CD4-positive, alpha-beta T cell treated with Interleukin-21 for 1 hour (primary cell): ENCODE measurements at regions not wholly inside any gene's neighbourhood (a gene's known extent, or its start where the extent isn't known, plus 50 kb on each side); places are given as distances from the start of the nearest gene placed in this dataset.
A peak's percentile ranks its signal among the peaks of the same experiment; 100 is the strongest.
"Not testable (repeated sequence)": the region's sequence is repeated elsewhere in the genome, so short reads cannot be mapped to it uniquely, and the experiment has no call there.

Source experiments
- DNase-seq: peaks from one replicate; pipeline ENCODE4 v3.0.0-alpha.2; 2020

DNA sequence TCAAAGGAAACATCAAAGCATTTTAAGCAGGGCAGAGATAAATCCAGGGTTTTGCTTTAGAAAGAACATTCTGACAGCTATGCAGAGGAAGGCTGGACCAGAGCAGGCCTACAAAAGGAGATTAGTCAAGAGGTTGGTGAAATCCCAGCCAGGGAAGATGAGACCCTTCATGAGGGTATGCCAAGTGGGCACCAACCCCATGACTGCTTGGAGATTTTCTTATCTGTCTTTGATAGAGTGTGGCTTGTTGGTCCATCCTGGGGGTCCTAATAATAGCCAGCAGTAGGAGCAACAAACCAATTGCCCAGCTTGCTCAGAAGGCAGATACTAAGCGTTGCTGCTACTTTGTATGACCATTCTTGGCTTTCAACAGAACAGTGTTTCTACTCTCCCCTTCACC is 895.4 kb downstream of the EPHA4 start:
- DNase-seq = no peak

DNA sequence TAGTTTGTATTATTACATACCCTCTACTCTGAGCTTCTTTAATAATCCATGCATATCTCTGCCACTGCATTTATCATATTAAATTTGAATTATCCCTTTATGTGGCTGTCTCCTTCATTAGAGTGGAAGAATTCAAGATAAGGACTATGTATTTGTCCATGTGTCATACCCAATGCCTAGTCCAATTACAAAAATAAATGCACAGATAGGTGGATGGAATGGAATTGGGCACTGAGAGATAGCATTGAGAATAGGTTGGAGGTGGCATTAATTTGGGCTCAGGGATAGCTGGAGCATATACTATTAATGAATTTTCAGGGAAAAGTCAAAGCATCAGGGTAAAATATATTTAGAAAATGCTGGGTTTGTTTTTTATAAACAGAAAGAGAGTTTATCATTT is 893.2 kb downstream of the EPHA4 start:
- DNase-seq = no peak

DNA sequence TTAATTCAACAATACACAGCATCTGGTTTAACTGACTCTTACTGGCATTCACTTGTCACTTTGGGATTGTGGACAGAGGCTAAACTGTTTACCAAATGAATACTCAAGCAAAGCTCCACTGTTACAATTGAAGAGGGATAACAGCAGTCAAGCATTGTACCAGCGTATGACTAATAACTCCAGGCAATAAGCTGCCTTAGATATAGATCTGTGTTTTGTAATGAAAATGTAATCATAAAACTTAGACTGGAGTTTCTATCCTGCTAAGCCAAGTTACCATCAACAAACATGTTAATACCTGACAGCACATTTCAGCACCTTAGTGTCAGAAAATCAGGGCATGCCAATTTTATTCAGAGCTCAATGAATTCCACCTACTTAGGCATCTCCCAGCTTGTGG is 889.5 kb downstream of the EPHA4 start:
- no peak for DNase-seq

DNA sequence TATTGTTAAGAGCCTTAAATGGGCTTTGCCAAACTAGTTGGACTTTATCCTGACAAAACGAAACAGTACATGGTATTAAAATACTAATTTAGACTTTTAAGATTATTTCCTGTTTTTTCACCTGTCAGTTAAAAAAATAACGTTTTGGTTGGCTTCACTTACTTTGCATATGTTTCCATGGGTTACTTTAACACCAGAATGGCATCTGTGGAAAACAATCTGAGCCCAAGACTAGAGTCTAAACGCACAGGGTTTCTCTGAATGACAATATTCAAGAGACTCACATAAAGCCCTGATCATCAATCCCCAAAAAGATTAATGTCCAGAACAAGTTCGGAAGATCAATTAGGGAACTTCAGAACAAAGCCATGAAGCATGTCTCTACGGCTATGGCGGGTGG is 888.0 kb downstream of the EPHA4 start:
- DNase-seq = no peak

DNA sequence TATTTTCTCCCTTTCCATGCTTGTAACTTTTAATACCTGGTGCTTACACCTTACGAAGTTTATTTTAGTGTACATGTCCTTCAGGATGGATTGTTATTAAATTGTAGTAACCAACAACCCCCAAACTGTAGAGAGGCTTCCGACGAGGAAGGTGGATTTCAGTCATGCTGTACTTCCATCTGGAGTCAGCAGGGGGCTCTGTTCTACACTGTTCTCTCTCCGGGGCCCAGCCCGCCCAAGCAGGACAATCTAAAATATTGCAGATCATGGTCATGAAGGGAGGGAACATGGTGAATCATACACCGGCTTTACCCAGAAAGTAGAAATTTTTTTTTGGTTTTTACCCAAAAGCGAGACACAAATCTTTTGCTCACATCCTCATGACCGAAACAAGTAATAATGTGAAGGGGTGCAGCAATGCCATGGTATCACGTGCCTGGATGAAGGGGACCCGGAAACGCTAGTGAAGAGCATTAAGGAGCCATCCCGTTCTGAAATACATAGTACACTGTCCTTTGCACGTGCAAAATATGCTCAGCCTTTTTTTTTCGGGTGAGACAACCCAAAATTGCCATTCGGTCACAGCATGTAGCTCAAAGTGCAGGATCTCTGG is 884.8 kb downstream of the EPHA4 start:
- peak; percentile 64 for DNase-seq

DNA sequence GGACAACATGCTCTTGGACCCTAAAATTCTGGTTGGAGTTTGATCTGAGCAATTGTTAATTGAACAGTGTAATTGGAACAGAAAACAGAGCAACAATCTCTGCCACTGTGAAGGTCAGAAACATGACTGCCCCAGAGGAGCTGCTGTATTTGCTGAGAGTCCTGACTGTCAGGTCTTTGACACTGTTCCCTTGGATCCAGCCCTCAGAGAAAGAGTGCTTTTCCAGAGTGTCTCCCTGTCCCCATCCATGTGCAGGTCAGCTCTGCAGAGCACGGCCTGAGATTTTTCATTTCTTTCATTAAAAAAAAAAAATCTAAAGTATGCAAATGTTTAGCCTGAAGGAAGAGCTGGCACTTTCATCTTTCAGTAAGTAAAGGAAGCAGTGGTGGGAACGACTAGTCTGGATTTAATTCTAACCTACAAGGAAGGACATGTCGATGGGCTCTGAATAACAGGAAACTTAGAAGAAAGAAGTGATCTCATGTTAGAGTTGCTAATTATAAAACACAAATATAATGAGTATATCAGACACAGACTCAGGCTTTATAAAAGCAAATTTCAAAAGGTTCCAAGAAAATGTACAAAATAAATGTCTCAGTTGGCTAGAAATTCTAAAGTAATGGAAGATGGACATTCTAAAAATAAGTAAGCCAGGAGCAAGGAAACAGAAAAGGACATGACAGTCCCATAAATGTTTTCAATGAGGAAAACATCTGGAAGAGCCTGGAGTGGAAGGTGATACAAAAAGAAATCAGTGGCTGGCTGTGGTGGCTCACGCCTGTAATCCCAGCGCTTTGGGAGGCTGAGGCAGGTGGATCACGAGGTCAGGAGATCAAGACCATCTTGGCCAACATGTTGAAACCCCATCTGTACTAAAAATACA is 876.5 kb downstream of the EPHA4 start:
- no peak for DNase-seq

DNA sequence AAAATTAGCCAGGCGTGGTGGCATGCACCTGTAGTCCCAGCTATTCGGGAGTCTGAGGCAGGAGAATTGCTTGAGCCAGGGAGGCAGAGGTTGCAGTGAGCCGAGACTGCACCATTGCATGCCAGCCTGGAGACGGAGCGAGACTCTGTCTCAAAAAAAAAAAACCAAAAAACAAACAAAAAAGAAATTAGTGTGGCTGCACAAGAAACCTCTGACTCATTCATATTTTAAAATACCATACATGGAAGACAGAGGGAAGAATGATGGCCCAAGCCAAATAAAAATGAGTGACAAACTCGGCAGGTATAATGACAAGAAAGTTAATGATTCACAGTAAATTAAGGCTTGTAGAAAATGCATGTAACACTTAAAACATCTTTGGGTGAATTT is 875.8 kb downstream of the EPHA4 start:
- no peak for DNase-seq

DNA sequence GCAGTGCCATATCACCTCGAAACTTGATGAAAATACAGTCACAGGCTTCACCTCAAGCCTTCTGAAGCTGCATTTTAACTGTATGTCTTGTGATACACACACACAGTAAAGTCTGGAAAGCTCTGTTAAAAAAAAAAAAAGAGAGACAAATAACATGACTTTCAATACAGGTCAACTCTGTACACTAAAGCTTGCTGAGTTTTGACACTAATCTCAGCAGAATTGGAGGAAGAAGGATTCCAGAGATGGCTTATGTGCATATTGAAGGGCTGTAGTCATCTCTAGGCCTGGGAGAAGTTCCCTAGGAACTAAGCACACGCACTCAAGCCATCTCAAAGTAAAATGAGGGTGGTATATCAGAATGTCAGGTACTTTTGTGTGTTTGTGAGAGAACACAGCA is 875.1 kb downstream of the EPHA4 start:
- DNase-seq = no peak

DNA sequence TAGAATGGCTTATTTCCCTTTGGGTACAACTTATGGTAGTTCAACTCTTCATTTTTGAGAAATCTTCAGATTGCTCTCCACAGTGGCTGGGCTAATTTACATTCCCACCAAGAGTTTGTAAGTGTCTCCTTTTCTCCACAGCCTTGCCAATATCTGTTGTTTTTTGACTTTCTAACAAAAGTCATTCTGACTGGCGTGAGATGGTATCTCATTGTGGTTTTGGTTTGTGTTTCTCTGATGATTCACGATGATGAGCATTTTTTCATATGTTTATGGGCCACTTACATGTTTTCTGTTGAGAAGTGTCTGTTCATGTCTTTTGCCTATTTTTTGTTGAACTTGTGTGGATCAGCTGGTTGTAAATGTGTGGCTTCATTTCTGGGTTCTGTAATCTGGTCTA is 871.0 kb downstream of the EPHA4 start:
- DNase-seq = no peak

DNA sequence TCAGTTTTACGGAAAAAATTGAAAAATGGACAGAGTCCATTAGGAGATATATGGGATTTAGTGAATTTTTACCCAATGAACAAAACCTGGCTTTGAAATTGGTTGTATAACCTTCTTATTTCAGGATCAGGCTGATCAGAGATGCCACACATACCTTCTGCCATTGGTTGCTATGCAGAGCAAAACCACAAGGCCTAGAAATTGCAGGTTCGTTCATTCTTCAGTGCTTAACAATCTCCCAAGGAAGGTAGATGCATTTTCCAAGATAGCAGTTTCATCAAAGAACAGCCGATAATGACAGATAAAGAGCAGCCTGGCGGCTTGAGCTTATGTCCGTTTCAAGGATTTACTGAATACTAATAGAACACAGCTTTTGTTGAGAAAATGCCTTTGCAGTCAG is 868.8 kb downstream of the EPHA4 start:
- no peak for DNase-seq

DNA sequence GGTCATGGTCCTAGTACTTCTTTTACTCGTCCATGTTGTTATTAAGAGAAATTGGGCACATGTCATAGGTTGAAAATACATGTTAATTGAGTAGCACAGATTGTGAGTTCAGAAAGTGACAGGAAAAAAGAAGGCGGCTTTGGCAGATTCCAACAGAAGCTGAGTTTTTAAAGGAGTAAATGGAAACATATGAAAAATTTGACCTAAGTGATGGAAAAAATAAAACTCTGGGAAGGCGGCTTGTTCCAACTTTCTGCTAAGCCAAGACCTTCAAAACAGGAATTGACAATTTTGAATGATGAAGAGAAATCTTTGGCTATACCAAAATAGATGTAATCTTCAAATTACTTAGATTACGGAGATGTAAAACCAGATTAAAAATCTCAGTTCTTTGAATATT is 868.0 kb downstream of the EPHA4 start:
- DNase-seq = no peak

DNA sequence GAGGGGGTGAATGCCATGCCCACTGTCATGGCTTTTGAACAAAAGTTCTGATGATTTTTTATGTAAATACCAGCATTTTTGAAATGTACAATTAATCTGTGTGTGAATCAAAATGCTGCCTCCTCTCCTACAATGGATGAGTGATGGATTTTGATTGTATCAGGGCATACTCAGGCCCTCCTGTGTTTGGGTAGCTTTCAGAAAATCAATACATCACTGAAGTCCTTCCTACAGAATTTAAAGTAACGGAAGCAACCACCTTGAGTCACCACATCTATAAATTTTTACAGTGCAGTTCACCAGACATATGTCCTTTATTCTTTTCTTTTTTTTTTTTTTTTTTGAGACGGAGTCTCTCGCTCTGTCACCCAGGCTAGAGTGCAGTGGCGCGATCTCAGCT is 867.3 kb downstream of the EPHA4 start:
- DNase-seq = no peak

DNA sequence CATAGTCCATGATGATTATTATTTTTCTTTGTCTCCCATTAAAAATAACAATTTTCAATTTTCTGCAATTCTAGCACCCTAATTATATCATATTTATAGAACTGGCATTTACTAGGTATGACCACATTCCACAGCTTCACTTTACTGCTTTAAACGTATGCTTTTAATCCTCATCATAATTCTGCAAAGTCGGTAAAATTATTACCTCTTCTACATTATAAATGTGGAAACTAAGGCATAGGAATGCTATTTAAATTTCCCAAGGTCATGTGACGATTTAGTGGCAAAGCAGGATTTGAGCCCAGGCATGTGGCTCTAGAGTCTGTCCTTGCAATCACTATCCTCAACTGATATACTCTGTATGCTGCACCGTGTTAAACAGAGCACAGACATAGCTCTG is 866.4 kb downstream of the EPHA4 start:
- no peak for DNase-seq

DNA sequence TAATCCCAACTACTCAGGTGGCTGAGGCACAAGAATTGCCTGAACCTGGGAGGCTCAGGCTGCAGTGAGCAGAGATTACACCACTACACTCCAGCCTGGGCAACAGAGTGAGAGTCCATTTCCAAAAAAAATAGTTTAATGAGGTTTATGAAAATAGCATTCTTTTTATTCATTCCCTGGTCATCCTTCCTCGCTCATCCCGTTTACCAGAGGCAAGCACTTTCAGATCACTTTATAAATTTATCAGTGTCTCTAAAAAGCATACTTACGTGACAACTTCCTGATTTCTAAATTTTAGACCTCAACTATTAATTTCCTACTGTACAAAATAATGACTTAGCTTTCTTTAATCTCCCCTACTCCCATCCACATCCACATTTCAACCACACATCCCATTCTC is 864.8 kb downstream of the EPHA4 start:
- DNase-seq = no peak

DNA sequence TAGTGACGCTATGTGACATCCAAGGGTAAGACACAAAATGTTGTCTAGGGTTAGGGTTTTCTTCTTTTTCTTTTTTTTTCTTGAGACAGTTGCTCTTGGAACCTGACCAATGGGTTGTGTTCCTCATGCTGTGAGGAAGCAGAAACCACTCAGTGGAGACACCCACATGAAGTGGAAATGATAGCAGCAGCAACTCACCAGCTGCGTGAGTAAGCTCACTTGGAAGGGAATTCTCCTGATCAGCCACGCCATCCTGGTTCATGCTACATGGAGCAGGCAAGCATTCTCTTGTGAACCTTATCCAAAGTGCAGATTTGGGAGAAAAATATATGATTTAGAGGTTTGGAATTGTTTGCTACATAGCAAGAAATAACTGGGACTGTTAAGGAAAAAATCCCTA is 863.7 kb downstream of the EPHA4 start:
- no peak for DNase-seq

DNA sequence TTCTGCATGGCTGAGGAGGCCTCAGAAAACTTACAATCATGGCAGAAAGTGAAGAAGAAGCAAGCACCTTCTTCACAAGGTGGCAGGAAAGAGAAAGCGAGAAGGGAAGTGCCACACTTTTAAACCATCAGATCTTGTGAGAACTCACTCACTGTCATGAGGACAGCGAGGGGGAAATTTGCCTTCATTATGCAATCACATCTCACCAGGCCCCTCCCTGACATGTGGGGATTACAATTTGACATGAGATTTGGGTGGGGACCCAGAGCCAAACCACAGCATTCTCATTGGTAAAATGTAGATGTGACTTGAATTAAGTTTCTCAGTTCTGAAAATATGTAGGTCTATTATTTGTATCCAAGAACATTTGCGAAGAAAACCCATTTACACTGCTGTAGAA is 854.8 kb downstream of the EPHA4 start:
- DNase-seq = no peak

DNA sequence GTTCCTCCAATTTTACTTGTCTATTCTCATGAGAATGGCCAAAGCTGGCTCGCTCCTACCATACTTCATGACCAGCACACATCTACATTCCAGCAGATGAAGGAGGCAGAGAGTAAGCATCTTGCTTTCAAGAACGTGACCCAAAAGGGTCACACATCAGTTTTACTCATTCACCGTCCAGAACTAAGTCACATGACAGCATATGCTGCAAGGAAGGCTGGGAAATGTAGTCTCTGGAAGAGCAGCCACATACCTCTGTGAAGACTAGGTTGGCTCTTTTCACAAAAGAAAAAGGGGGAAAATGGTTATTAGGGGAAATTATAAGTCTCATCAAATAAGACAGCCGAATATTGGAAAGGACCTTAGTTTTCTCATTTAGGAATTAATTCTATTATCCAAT is 835.3 kb downstream of the EPHA4 start:
- DNase-seq = no peak

DNA sequence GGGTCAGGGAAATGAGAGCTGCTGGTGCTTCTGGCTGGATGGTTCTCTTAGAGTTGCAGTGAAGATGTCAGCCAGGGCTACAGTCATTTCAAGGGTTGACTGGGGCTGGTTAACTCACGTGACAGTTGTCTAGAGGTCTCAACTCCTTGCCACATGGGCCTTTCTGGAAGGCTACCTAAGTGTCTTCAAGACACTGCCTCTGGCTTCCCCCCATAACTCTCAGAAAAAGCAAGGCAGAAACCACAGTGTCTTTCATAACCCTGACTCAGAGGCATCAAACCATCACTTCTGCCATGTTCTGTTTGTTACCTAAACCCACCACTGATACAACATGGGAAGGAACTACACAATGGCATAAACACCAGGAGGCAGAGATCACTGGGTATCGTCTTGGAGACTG is 828.9 kb downstream of the EPHA4 start:
- DNase-seq = no peak

DNA sequence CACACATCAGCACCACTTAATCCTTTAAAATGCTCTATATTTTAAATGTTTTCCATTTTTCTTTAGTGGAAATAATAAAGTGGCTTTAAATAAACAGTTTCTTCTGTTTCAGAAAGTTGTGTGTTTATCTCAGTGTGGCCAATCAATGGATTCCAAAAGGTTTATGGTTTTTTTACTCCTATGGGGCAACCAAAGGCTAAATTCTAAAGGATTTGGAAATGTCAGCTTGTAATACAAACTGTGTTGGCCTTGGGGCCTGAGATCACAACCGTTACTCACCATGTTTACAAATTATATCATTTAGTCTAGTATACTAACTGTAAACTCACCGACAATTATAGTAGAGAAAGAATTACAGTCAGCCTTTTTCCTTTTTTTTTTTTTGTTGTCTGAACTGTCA is 827.2 kb downstream of the EPHA4 start:
- no peak for DNase-seq

DNA sequence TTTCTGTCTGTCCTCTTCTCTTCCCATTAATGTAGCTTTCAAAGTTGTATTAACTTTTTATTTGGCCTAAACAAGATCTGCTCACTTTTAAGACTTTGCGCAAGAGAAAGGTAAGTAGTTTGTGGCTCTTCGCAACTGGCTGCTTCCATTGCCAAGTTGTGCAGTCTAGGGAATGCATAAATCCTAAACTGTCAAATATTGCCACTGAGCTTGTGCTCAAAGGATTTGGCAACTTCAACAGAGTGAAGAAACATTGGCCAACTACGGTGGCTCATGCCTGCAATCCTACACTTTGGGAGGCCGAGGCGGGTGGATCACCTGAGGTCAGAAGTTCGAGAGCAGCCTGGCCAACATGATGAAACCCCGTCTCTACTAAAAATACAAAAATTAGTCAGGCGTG is 826.4 kb downstream of the EPHA4 start:
- no peak for DNase-seq

DNA sequence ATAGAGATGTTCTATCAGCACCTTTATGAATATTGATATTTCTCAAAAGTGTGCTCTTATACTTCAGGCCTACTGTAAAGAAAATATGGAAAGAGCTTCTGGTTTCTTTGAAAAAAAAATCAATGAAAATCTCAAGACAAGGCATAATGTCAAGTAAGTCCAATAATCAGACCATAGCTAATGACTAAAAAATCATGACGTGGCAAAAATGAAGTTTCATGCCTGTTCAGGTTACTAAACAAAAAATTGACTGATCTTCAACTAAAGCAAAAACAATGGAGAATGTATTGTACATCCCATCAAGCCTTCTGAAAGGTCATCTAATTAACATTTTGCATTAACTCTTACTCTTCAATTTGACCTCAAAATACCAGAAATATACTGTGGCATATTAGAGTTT is 824.4 kb downstream of the EPHA4 start:
- no peak for DNase-seq

DNA sequence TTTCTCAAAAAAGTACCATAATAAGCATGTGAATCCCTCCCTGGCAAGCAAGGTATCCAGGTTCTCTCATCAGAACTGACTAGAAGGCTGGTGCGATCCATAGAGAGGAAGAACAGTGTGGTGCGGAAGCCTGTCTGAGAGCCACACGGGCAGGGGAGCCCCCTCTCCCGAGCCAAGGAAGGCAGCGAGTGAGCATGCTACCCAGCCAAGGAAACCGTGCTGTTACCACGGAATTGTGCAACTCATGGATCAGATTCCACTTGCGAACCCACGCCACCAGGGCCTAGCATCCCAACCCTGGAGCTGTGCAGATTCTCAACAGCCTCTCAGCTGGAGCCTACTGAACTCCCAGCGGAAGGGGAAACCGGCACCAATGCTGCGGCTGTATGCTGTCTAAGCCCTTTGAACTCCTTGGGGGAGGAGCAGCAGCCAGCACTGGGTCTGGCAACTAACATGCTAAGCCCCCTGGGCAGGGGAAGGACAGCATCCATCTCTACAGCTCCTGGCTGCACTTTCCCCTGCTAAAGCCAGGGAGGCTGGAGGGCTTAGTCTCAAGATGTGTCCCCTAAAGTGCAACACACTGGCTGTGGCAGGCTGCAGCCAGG is 823.1 kb downstream of the EPHA4 start:
- DNase-seq = no peak

DNA sequence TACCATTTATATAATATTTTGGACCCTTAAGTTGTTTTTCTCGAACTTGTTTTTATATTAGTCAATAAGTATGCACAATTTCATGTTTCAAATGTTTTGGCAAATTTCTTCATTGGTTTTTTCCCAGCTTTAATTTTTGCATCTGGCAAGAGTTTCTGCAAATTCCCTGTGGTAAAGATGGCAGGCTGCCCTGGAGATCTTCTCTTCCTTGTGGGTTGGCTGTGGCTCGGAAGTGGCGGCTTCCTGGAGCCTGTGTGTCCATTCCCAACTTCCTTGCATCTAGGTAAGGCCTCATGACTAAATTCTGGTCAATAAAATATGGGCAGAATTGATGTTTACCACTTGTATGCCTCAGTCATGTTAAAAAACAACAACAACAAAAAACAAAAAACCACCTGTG is 818.6 kb downstream of the EPHA4 start:
- no peak for DNase-seq

DNA sequence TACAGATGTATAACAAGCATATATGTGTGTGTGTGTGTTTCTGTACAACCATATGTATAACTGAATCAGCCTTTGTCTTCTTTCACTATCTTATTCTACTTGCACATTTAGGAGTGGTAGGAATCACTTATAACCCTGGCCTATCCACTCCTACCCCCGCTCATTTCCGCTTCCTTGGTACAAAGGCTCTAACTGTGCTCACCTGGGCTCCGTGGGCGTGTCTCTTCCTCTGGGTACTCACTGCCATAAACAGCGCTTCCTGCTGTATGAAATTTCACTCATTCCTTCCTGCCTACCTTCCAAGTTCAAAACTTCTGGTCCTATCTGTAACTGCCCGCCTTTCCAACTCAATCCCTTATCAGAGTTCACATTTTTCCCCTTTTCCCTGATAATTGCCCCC is 815.5 kb downstream of the EPHA4 start:
- no peak for DNase-seq

DNA sequence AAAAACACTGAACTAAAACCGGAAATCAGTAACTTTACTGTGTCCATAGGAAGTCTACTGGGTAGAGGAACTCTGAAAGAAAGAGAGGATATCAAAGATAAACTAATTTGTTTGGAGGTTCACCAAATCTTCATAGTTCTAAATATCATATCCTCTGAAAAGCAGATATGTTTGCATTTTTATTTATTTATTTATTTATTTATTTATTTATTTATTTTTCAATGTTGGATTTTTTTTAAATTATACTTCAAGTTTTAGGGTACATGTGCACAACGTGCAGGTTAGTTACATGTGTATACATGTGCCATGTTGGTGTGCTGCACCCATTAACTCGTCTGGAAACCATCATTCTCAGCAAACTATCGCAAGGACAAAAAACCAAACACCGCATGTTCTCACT is 813.7 kb downstream of the EPHA4 start:
- not testable (repeated sequence) for DNase-seq
